Stimulated activated CD8-positive, alpha-beta memory T cell treated with anti-CD3 and anti-CD28 coated beads, Interleukin-2, amount 100 ng/mL, for 48 hours (primary cell): ENCODE measurements at regions not wholly inside any gene's neighbourhood (a gene's known extent, or its start where the extent isn't known, plus 50 kb on each side); places are given as distances from the start of the nearest gene placed in this dataset.
A peak's percentile ranks its signal among the peaks of the same experiment; 100 is the strongest.

ENCODE experiments used
- DNase-seq, 2 donors: peaks; one replicate each; pipeline ENCODE4 v3.0.0-alpha.2; 2020; ENCODE audit warnings: low read depth in 2 of 2

DNA sequence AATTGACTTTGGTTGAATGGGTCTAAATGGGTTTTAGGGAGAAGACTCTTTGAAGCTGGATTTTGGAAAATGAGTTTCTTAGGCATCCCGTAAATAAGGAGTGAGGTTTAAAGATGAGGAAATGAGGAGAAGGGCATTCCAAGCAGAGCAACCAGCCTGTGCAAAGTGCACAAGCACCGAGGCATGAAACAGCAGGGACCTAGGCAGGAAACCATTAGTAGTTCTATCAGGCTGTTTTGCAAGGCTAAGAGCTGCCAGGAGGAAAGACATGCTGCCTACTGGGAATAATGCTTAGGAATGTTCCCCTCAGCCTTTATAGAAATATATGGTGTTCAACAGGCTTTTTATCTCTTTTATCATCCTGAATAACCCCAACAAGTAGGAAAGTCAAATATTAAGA, 153.1 kb upstream of the FGGY start:
- no peak for DNase-seq

DNA sequence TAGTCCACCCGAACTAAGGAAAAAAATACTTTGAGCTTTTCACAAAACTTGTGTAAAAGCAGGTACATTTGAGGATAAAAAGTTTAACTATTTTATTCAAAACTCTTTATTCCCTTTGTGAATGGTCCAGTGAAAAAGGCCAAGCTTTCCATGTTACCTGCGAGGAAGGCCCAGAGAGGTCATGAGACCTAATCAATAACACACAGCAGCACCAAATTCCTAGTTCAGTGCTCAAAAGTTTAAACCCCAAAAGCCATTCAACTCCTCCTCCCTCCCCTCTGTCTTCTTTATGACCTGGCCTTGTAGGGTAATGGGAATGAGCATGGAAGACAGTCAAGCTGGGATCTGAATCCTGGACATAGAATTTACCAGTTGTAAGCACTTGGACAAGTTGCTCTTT, 151.9 kb upstream of the FGGY start:
- no peak for DNase-seq

DNA sequence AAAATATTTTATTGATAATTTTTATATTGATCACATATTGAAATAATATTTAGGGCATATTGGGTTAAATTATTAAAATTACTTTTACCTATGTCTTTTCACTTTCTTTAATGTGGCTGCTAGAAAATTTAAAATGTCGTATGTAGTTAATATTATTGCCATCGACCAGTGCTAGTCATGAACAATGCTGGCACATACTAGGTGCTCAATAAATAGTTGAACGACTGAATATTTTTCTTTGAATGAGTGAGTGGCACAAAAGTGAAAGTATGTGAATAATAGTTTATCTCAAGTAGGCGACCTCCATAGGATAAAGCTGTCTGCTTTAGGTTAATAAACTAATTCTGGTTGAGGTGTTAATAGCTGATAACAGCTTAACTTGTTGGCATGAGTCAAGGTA, 150.8 kb upstream of the FGGY start:
- no peak for DNase-seq

DNA sequence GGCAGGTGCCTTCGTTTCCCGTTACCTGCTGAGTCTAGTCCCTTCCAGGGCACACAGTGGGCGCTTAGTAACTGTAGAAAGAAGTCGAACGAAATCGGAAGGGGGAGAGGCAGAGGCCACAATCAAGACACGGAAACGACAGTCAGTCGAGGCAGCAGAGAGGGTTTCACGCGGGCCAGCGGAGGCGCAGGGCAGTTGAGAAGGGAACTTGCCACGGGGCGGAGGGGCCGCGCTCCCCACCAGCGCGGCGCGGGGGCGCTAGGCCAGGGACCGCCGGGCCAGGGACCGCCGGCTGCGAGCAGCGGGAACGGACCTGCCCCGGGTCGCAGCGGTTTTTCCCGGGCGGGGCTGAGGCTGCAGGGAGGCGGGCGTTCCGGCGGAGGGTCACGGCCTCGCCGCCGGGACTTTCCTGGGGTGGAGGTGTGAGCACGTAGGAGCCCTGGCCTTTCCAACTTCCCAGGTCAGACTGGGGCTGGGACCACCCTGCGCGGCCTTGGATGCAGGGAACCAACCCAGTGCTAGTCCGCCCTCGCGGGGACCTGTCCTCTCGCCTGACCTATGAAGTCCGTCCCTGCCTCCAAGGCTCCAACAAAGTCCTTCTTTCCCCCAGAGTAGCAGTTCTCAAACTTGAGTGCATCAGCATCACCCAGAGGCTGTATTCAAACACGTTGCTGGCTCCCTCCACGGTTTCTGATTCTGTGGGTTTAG, 150.1 kb upstream of the FGGY start:
- DNase-seq, result peak; percentile 20 to 54

DNA sequence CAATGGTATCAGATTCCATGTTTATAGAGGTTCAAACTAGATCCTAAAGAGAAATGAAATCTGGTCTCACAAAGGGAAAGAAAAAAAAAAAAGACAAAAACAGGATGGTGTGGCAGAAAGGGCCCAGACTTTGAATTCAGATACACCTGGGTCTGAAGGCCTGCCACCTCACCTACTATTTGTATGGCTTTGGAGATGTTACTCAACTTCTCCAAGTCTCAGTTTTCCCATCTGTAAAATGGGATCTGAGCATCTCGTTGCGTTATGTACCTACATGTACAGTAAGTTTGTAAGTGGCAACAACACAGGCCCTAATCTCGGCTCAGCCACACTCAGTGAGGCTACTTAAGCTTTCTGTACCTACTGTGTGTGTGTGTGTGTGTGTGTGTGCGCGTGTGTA, 147.5 kb upstream of the FGGY start:
- DNase-seq, result no peak

DNA sequence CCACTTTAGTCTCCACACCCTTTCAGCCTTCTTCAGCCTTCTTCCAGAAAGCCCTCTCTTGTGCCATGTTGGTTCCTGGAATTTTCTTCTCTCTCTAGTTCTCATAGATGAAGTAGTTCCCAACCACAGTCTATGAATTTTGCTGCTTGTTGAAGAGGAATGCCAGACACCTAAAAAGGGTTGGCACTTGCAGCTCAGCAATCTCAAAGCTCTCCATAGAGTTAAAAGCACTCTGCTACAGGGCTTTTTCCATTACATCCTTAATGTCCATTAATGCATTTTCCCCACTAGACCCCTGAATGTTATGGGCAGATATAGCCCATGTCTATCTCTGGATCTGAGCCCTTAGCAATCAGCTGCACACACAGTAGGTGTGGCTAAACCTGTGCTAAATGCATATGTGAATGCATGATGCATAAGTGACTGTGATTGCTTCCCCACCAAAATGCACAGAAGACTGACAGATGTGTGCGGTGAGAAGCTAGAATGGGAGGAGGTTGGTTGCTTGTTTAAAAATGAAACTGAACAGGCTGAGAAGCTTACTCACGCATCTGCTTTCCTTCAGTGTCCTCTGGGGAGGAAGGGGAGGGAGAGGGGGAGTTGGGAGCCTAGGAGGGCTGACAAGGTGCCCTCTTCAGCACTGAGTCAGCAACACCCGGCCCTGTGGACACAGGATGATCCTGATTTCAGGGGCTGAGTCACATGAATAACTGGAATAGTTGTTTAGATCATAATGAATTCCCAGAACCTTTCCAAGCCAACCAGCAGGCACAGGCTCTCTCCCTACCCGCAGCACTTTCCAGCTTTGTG, 146.1 kb upstream of the FGGY start:
- no peak for DNase-seq

DNA sequence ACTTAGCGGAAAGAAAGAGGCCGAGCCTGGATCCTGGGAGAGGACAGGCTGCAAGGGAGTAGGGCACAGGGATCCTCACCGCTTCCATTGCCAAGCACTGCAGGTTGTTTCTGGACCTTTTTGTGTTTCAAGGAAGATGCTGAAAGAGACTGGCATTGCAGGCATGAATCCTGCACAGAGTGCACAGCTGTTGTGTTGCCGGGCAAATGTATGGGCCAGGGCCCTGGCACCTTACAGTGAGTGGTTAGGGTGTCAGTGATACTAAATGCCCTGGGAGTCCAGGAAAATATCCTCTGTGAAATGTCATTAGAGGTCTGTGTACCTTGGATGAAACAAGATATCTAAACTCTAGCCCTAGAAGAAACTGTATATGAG, 145.5 kb upstream of the FGGY start:
- no peak for DNase-seq

DNA sequence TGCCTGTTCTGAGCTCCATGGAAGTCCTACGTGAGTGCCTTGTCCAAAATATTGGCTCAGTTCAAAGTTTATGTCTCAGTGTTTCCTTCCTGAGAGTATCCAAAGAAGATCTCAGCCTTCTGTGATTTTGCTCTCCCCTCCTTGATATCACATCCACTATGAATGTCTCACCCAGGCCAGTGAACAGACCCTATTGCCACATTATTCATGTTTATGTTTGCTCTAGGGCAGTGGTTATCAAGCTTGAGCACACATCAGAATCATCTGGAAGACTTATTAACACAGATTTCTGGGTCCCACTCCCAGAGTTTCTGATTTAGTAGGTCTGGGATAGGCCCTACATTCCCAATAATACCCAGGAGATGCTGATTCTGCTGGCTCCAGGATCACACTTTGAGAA, 145.0 kb upstream of the FGGY start:
- DNase-seq, result no peak

DNA sequence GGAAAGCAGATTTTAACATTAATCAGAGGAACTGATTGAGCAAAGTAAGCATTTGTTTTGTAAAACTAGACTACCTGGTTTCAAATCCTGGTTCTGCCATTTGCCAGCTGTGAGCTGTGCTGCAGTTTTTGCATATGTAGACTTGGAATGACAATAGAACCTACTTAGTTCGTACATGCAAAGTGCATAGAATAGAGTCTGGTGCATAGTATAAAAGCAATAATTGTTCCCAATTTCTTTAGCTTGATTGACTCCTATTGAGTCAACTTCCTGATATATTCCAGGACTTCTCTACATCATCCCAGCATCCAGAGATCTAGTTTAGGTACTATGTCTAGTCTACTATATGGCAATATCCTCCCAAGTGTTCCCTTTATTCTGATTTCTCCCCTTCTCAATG, 144.4 kb upstream of the FGGY start:
- no peak for DNase-seq

DNA sequence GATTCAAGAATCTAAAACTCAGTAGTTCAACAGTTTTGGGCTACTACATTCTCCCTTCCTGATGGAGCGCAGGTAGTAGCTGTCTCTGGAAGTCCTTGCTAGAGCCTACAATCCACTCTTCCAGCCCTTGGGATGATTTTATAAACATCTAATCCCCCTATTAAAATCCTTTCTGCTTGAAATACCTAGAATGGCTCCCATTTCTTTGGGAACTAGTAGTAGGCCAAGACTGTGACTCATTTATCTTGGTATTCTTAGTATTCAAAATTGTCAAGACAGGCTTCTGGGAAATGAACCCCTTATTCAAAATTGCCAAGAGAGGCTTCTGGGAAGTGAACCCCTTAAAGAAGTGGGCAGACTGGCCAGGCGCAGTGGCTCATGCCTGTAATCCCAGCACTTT, 142.5 kb upstream of the FGGY start:
- DNase-seq, result no peak

DNA sequence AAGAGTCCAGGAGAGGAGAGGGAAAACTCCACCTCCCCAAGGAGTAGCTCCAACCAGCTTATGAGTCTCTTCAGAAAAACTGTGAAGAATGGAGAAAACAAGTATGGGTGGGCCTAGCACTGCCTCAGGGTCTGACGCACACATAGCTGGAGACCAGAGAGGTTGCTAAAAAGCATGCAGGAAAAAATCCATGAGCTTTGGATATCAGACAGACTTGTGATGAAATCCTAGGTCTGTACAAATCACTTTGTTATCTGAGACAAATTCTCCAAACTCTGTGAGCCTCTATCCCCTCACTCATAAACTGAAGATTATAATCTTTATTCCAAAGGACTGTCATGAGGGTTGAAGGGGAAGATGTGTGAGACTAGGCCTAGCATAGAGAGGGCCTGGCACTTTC, 141.5 kb upstream of the FGGY start:
- DNase-seq, result no peak

DNA sequence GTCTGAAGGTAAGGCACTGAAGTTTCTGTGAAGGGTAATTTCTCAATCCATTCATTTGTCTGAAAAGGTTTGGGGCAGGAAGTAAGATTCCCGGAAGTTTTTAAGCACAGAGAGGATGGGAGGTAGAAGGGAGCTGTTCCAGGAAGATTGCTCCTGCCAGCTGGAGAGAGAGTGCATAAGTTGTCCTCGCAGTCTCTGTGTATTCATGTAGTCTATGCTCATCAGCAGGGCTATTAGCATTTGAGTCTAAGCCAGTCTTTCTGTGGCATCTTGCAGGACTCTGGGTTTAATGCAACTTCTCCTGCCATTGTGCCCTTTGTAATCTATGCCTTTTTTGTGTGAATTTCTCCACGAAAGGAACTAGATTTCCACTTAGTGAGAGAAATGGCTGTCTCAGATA, 140.8 kb upstream of the FGGY start:
- DNase-seq, result no peak

DNA sequence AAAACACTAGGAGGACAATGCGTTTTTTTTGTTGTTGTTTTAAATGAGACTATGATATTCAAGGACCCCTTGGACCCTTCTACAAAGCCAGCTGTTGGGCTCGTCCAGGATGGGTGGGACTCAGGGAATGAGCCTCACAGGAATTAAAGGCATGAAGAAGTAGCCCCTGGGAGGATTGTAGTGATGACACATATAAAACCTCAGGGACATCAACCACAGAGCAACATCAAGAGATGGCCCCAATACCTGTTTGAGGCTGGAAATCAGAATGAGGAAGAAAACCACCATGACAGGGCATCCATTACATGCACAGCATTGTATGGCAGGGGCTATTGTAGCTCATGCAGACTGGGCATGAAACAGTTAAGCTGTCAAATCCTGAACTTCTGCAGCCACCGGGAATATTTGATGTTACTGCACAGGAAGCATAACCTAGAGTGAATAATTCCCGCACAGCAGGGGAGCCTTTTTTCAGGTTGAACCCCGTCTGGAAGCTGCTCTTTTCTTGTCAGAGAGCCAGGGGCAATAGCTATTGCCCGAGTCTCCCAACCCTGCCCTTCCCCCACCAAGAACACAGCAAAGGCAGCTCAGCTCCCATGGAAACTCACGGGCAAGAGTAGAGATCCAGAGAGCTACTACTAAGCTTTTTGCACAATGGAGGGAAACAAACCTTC, 140.2 kb upstream of the FGGY start:
- no peak for DNase-seq

DNA sequence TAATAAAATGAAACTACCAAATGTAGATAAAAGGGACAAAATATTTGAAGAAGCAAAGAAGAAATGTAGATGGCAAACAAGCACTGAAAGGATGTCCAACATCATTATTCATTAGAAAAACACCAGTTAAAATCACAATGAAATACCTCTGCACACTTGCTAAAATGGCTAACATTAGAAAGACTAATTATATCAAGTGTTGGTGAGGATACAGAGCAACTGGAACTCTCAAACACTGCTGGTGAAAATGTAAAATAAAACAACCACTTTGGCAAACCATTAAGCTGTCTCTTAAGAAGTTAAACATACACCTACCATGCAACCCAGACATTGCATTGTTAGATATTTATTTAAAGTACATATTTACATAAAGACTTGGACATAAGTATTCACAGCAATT, 138.6 kb upstream of the FGGY start:
- no peak for DNase-seq

DNA sequence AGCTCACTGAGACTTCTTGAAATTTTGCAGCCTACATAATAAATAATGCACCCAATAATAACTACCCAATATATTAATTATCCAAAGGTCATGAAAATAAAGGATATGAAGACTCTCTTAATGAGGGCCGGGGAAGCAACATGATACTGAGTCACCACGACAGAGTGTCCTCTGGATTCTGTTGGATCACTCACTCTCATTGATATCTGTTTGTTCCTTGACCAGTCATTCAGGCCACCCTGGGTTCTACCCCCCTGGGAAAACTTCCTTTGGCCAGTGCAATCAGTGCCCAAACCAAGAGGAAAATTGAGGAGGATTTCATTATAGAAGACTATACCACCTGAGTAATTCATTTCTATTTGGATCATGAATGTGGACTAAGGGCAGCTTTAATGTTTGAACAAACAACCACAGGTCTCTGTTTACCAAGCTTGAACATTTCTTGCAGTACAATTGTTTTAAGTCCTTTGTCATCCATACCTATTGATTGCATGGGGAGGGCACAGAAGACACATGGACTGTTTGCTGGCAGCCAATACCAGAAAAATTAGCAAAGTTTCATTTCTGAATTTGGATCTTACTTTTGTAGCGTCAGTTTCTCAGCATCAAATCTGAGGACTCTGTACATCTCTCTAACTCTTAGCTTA, 137.2 kb upstream of the FGGY start:
- DNase-seq, result no peak

DNA sequence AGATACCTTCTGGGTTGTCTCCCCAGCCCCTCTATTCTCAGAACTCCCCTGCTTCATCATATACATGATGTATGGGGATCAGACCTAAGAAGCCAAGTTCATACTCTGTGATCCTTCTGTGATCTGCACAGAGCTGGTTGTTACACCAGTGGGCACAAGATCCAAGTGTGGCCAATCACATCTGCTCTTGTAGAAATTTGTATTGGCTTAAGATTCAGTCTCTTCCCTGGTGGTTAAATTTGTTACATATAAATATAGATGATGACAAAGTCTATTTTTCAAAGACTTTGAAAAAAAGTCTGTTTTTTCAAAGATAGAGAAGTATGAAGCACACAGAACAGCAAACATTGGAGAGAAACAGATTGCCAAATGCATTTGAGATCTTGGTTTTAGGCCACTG, 135.8 kb upstream of the FGGY start:
- no peak for DNase-seq

DNA sequence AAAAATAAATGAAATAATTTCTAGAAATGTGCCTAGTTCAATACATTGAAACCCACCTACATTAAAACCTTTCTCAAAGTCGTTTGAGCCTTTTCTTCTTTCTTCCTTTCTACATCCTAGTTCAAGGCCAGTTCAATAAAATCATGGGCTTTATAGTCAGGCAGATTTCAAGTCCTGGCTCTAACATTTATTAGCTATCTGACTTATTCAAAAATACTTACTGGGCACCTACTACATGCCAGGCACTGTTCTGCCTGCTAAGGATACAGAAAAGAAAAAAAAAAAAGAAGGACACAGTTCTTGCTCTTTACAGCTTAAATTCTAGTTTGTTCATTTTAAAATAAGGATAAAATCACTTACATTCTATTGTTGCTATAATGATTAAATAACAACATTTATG, 134.2 kb upstream of the FGGY start:
- DNase-seq, result no peak

DNA sequence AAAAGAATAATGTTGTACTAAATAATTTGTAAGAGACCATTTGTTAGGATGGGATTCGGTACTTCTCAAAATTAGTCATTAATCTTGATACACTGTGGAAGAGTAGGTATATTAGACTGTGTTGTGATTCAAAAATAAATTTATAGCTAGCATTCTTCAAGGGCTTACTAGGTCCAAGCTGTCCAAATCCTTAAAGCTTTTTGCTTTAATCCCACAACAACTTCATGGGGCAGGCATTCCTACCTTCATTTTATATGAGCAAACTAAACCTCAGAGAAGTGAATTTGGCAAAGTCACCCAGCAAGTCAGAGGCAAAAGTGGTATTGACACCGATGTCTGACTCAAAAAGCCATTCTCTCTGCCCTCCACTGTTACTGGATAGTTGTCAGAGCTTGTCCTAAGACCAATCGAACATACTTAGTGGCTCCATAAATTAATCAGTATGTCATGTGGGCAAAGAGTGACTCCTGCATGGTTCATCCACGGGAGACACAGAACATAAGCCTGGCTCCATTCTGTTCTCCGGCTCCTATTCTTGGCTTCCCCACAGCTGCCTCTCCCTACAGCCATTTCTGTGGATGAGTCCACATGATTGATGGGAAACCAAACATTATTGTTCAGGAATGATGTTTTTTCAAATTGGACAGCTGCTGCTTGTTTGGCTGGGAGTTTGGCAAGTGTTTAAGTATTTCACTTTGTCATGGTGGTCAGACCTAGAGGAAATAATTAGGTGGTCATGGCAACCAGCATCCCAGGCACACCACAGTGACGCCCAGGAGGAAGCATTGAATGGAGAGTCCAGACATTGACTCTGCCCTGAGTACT, 133.4 kb upstream of the FGGY start:
- no peak for DNase-seq

DNA sequence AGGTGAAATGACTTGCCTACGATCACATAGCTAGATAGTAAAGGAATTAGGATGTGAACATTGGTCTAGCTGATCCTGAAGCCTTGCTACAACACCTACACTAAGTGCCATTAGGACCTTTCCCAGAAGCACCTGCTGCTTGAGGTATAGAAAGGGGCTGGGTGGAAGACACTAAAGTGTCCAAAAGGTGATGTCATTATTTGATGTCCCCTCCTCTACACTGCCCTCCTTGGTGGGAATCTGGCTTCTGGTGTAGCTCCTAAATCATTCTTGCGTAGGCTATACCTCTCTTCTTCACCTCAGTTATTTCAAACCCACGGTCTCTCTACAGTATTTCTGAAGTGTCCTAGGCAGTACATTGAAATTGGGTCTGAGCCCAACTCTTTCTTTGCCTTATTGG, 132.5 kb upstream of the FGGY start:
- DNase-seq, result no peak

DNA sequence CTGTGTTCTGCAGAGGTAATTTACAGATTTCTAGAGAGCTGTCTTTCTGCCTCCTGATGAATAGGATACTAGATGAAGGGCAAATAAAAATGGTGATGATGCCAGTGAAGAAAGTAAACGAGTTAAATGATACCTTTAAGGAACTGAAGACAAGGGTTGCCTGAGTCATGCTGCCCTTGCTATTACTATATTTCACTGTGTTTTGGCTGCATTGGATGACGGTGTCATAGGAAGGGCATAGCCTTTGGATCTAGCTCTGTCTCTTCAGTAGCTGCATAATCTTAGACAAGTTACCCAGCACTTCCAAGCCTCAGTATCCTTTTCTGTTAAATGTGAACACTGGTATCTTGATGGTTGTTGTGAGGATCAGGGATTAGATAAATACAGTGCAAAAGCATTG, 131.5 kb upstream of the FGGY start:
- no peak for DNase-seq

DNA sequence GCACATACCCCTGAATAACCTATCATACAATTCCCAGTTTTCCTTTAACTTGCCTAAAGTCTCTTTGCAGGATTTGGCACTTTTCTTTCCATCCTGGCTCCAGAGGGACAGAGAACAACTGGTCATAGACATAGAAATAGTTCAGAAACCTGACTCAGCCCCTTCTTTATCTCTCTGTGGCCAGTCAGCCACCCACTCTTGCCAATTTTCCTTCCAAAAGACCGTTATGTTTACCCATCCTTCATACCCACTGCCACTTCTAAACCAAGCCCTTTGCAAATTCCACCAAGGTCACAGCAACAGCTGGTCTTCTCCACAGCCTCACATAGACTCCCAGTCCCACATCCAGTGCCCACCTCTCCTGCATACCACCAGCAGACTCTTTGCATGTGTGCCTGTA, 127.2 kb upstream of the FGGY start:
- no peak for DNase-seq

DNA sequence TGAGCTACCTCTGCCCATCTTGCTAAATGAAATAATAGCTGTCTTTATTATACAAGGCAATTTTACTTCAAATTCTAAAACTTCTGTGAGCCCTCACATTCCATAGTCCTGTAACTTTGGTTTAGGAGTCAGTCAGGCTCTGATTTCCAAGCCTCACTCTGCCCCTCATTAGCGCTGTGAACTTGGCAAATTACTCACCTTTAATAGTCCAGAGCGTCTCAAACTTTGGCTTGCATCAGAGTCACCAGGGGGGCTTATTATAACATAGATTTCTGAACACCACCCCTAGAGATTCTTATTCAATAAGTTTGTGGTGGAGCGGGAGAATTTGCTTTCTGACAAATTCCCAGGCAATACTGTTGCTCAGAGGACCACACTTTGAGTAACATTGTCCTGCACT, 126.2 kb upstream of the FGGY start:
- DNase-seq, result no peak
